ENCODE measurements at regions not wholly inside any gene's neighbourhood (a gene's known extent, or its start where the extent isn't known, plus 50 kb on each side); places are given as distances from the start of the nearest gene placed in this dataset.

DNA sequence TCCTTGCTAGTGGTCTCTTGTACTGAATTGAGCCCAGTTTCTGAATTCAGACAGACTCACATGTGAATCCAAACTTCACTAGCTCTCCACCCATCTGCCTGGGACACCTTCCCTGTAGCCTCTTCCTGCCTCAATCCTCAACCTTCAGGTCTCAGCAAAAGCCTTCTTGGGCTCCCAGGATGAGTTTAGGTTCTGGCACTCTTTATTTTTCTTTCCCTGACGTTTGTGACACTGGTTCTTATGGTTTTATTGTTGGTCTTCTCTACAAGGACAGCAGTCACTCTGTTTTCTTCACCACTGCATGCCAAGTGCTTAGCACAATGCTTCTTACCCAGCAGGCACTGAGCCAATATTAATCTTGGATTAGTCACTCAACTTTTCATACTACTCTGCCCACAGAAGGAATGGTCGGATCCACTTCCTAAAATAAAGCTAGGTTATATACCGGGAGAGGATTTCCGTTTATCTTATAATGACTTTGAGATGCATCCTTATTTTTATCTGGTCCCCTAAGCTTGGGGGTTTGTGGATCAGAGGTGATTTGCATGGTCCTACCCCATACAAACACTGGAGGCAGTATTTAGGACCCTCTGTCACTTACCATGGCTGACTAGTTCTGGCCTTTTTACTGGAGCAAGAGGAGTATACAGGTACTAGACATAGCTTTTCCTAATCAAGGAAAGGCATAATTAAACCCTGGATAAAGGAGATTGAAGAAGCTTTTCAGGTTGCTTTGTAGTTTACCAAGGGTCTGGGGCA, 186.3 kb downstream of the MYCN start (continued):
- TF ChIP-seq, protein P1, sequence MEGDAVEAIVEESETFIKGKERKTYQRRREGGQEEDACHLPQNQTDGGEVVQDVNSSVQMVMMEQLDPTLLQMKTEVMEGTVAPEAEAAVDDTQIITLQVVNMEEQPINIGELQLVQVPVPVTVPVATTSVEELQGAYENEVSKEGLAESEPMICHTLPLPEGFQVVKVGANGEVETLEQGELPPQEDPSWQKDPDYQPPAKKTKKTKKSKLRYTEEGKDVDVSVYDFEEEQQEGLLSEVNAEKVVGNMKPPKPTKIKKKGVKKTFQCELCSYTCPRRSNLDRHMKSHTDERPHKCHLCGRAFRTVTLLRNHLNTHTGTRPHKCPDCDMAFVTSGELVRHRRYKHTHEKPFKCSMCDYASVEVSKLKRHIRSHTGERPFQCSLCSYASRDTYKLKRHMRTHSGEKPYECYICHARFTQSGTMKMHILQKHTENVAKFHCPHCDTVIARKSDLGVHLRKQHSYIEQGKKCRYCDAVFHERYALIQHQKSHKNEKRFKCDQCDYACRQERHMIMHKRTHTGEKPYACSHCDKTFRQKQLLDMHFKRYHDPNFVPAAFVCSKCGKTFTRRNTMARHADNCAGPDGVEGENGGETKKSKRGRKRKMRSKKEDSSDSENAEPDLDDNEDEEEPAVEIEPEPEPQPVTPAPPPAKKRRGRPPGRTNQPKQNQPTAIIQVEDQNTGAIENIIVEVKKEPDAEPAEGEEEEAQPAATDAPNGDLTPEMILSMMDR (IDR thresholded peaks at IDR 0.05; ENCODE audit: control extremely low read depth in 1 of 3, insufficient read depth in 1 of 3, low read depth in 1 of 3, low read length in 3 of 3): peak in 1 of 3 experiments; percentile 19; a peak in 1 of 4 replicates
- TF ChIP-seq SUZ12 (IDR thresholded peaks at IDR 0.05; ENCODE audit: low read length) (no peak), NRF1 (IDR thresholded peaks at IDR 0.05; ENCODE audit: low read depth, low read length) (no peak), FOSL1 (IDR thresholded peaks at IDR 0.05; ENCODE audit: insufficient read depth, low read depth, low read length) (no peak), GTF2F1 (IDR thresholded peaks at IDR 0.05; ENCODE audit: borderline replicate concordance, low read depth, low read length) (no peak), CHD7 (IDR thresholded peaks at IDR 0.05; ENCODE audit: insufficient replicate concordance, low read length) (no peak), RNF2 (IDR thresholded peaks at IDR 0.05; ENCODE audit: borderline replicate concordance, low read depth, low read length, missing control alignments, poor library complexity, severe bottlenecking) (no peak)

All from H1 (cell line).